Cardiac muscle cell (in vitro differentiated cells and primary cell): ENCODE measurements at regions not wholly inside any gene's neighbourhood (a gene's known extent, or its start where the extent isn't known, plus 50 kb on each side); places are given as distances from the start of the nearest gene placed in this dataset.
A peak's percentile ranks its signal among the peaks of the same experiment; 100 is the strongest.

Source experiments
- DNase-seq, 2 donors: peaks; one replicate each; pipeline versions ENCODE4 v3.0.0 to v3.0.0-alpha.2; 2010 to 2017; ENCODE audit warnings: low read depth in 1 of 2, low spot score in 1 of 2
- H3K27ac ChIP-seq: fragments of 200-600 bp; sonication (generic); 2 replicates; pipeline ENCODE4 v1.5.1; 2016
- H3K27me3 ChIP-seq: fragments of 200-600 bp; sonication (generic); 2 replicates; pipeline ENCODE4 v1.6.0; 2016; ENCODE audit warnings: control low read depth
- H3K36me3 ChIP-seq: fragments of 200-600 bp; sonication (generic); 2 replicates; pipeline ENCODE4 v1.5.1; 2016; ENCODE audit warnings: control low read depth
- H3K4me1 ChIP-seq: fragments of 200-600 bp; sonication (generic); 2 replicates; pipeline ENCODE4 v1.8.1; 2017; ENCODE audit warnings: low read depth, mild to moderate bottlenecking, mixed run types
- H3K4me3 ChIP-seq: fragments of 200-600 bp; sonication (generic); 2 replicates; pipeline ENCODE4 v1.5.1; 2016; ENCODE audit warnings: mild to moderate bottlenecking
- H3K9me3 ChIP-seq: fragments of 200-600 bp; sonication (generic); 2 replicates; pipeline ENCODE4 v1.5.1; 2017; ENCODE audit warnings: low read depth, mild to moderate bottlenecking, control low read depth
- CTCF ChIP-seq: IDR thresholded peaks from 2 replicates; pipeline ENCODE4 v1.5.1; 2012; ENCODE audit warnings: low read depth, mild to moderate bottlenecking, low read length

- Histone ChIP-seq H3K4me3 (no peak overlapping the region), H3K9me3 (no peaks in the 10 kb centered on the region), H3K27me3 (no peaks in the 10 kb centered on the region), H3K36me3 (no peaks in the 10 kb centered on the region), H3K27ac (no peak overlapping the region), H3K4me1 (peaks cover 5% of the 10 kb centered on the region)
- TF ChIP-seq CTCF, result no peak
- no peak for DNase-seq
Measured at GRCh38 chr9:80698725-80699410, 990.5 kb downstream of the TLE1 start.

- DNase-seq, result no peak
Measured at GRCh38 chr9:80692751-80693150, 996.6 kb downstream of the TLE1 start.

GRCh38 chr9:80691229-80691628, 998.1 kb downstream of the TLE1 start:
- peak in 1 of 2 donors; percentile 42 for DNase-seq
- Histone ChIP-seq H3K4me1 (no peaks in the 10 kb centered on the region), H3K36me3 (no peaks in the 10 kb centered on the region), H3K4me3 (no peak overlapping the region), H3K9me3 (no peaks in the 10 kb centered on the region), H3K27ac (no peak overlapping the region), H3K27me3 (no peaks in the 10 kb centered on the region)
- no peak for TF ChIP-seq CTCF

More at GRCh38 chr9:80692751-80693150, 996.6 kb downstream of the TLE1 start:
- Histone ChIP-seq H3K4me3 (no peak overlapping the region), H3K27me3 (no peaks in the 10 kb centered on the region), H3K36me3 (no peaks in the 10 kb centered on the region), H3K9me3 (no peaks in the 10 kb centered on the region), H3K27ac (no peak overlapping the region), H3K4me1 (no peaks in the 10 kb centered on the region)
- TF ChIP-seq CTCF, result no peak

- Histone ChIP-seq H3K4me1 (no peaks in the 10 kb centered on the region), H3K27ac (no peak overlapping the region), H3K4me3 (no peak overlapping the region), H3K27me3 (no peaks in the 10 kb centered on the region), H3K36me3 (no peaks in the 10 kb centered on the region), H3K9me3 (no peaks in the 10 kb centered on the region)
- DNase-seq, result peak in 1 of 2 donors; percentile 6
- TF ChIP-seq CTCF, result no peak
Measured at GRCh38 chr9:80690349-80690939, 998.9 kb downstream of the TLE1 start.

GRCh38 chr9:80679916-80680315, 1009.4 kb downstream of the TLE1 start:
- Histone ChIP-seq H3K4me3 (no peak overlapping the region), H3K9me3 (no peaks in the 10 kb centered on the region), H3K27me3 (no peaks in the 10 kb centered on the region), H3K27ac (no peak overlapping the region), H3K4me1 (no peaks in the 10 kb centered on the region), H3K36me3 (no peaks in the 10 kb centered on the region)
- TF ChIP-seq CTCF, result no peak
- DNase-seq, result no peak
